HCT116 (cell line): ENCODE measurements at regions not wholly inside any gene's neighbourhood (a gene's known extent, or its start where the extent isn't known, plus 50 kb on each side); places are given as distances from the start of the nearest gene placed in this dataset.

ENCODE experiments used
- ATAC-seq: fragments of 200-7000 bp; cut with Tn5 transposase; 2 replicates; pipeline ENCODE4 v1.9.1; 2020; ENCODE audit warnings: mild to moderate bottlenecking, moderate library complexity
- BruUV-seq: library from RNA; stranded (reverse); fragments of 400-500 nt; replicated peaks from 2 replicates; lab custom pipeline; 2021; lab: Mats Ljungman, UMichigan
- CTCF ChIA-PET: fragments of 300-600 bp; sonication (Branson Sonifier 250); formaldehyde crosslinking; loops from one replicate; lab custom pipeline; 2021; ENCODE audit warnings: antibody characterized with exemption; lab: Charles Lee
- POLR2A ChIA-PET: fragments of 300-600, 350-600 bp; sonication (Branson Sonifier 250); formaldehyde crosslinking; loops from one replicate; lab custom pipeline; 2021; ENCODE audit warnings: antibody characterized with exemption; lab: Charles Lee
- RAD21 ChIA-PET, 2 experiments: fragments of 300-600 bp; sonication (Branson Sonifier 250); formaldehyde crosslinking; loops; one replicate each; lab custom pipeline; 2023; ENCODE audit warnings: low total read pairs in 2 of 2; ENCODE audit not compliant: uncharacterized antibody in 2 of 2, unreplicated experiment in 2 of 2, low non-redundant PET in 1 of 2; lab: Charles Lee
- DNase-seq: peaks from one replicate; pipeline ENCODE4 v3.0.0-alpha.2; 2010; ENCODE audit warnings: low read depth, low spot score
- H2AFZ ChIP-seq: fragments of 200-600 bp; shearing (Covaris generic), sonication (generic); 2 replicates; pipeline ENCODE4 v1.6.1; 2017; ENCODE audit warnings: low read depth, mixed run types, mixed read lengths, antibody characterized with exemption, low read length; ENCODE audit not compliant: poor library complexity, severe bottlenecking
- H3K27ac ChIP-seq: 2 replicates; pipeline ENCODE4 v1.5.1; 2012; ENCODE audit warnings: low read depth, low read length
- H3K27me3 ChIP-seq: fragments of 200-600 bp; sonication (generic); 2 replicates; pipeline ENCODE4 v1.6.1; 2016; ENCODE audit warnings: mixed run types, low read length, mixed read lengths; ENCODE audit not compliant: insufficient read depth
- H3K36me3 ChIP-seq, 2 experiments: fragments of 200-500 bp in 1 of 2; fragments of 200-600 bp in 1 of 2; sonication (Bioruptor generic) in 1 of 2; sonication (generic) in 1 of 2; 2 replicates each; pipeline versions ENCODE4 v1.5.1 to v1.6.1; 2014 to 2016; ENCODE audit warnings: low read length in 2 of 2, inconsistent platforms in 1 of 2, mixed read lengths in 1 of 2, mixed run types in 1 of 2; ENCODE audit not compliant: insufficient read depth in 2 of 2, control insufficient read depth in 1 of 2
- H3K4me1 ChIP-seq, 2 experiments: fragments of 200-600 bp in 1 of 2; sonication (generic) in 1 of 2; 2 replicates each; pipeline versions ENCODE4 v1.5.1 to v1.6.1; 2012 to 2017; ENCODE audit warnings: low read length in 2 of 2, inconsistent platforms in 1 of 2, mild to moderate bottlenecking in 1 of 2, mixed read lengths in 1 of 2, mixed run types in 1 of 2, moderate library complexity in 1 of 2; ENCODE audit not compliant: insufficient read depth in 2 of 2, control insufficient read depth in 1 of 2
- H3K4me2 ChIP-seq: fragments of 200-600 bp; sonication (generic); 2 replicates; pipeline ENCODE4 v1.6.1; 2017; ENCODE audit warnings: mixed run types, low read length, mixed read lengths
- H3K4me3 ChIP-seq, 2 experiments: fragments of 200-600 bp in 1 of 2; sonication (generic) in 1 of 2; replicated peaks in 1 of 2; 2 replicates each; pipeline ENCODE4 v1.5.1; 2011 to 2016; ENCODE audit warnings: low read length in 2 of 2, control low read depth in 1 of 2, low read depth in 1 of 2, mild to moderate bottlenecking in 1 of 2, mixed read lengths in 1 of 2, mixed run types in 1 of 2
- H3K79me2 ChIP-seq: fragments of 200-600 bp; sonication (generic); 2 replicates; pipeline ENCODE4 v1.6.1; 2017; ENCODE audit warnings: mild to moderate bottlenecking, mixed run types, low read length, moderate library complexity, mixed read lengths; ENCODE audit not compliant: insufficient read depth
- H3K9ac ChIP-seq: fragments of 200-600 bp; sonication (generic); 2 replicates; pipeline ENCODE4 v1.6.1; 2016; ENCODE audit warnings: low read length, mixed read lengths
- H3K9me2 ChIP-seq: fragments of 200-600 bp; sonication (generic), shearing (Covaris generic); 2 replicates; pipeline ENCODE4 v1.6.1; 2017; ENCODE audit warnings: mixed run types, mild to moderate bottlenecking, moderate library complexity; ENCODE audit not compliant: insufficient read depth
- H3K9me3 ChIP-seq, 2 experiments: fragments of 200-500 bp in 1 of 2; fragments of 200-600 bp in 1 of 2; sonication (Bioruptor generic) in 1 of 2; sonication (generic) in 1 of 2; 2 replicates each; pipeline ENCODE4 v1.6.1; 2014 to 2017; ENCODE audit warnings: low read length in 2 of 2, mixed read lengths in 2 of 2, inconsistent platforms in 1 of 2, low read depth in 1 of 2, mild to moderate bottlenecking in 1 of 2, mixed run types in 1 of 2, moderate library complexity in 1 of 2; ENCODE audit not compliant: control insufficient read depth in 1 of 2, insufficient read depth in 1 of 2
- H4K20me1 ChIP-seq: fragments of 200-600 bp; sonication (generic), shearing (Covaris generic); 2 replicates; pipeline ENCODE4 v1.6.1; 2017; ENCODE audit warnings: mixed run types, mild to moderate bottlenecking, moderate library complexity; ENCODE audit not compliant: insufficient read depth
- CTCF ChIP-seq, 3 experiments: fragments of 200-600 bp in 1 of 3; sonication (generic) in 1 of 3; IDR thresholded peaks in 2 of 3; conservative IDR thresholded peaks in 1 of 3; 2 replicates each; pipeline ENCODE4 v1.5.1; 2012 to 2017; ENCODE audit warnings: low read depth in 2 of 3, low read length in 2 of 3, antibody characterized with exemption in 1 of 3, borderline replicate concordance in 1 of 3, control low read depth in 1 of 3, mild to moderate bottlenecking in 1 of 3, mixed read lengths in 1 of 3, mixed run types in 1 of 3, moderate library complexity in 1 of 3; ENCODE audit not compliant: insufficient read depth in 1 of 3
- EGR1 ChIP-seq: IDR thresholded peaks from 2 replicates; pipeline ENCODE4 v1.6.1; 2012; ENCODE audit warnings: low read depth
- POLR2AphosphoS5 ChIP-seq: IDR thresholded peaks from 2 replicates; pipeline ENCODE4 v1.6.1; 2011; ENCODE audit warnings: mild to moderate bottlenecking, low read depth, low read length, moderate library complexity
- YY1 ChIP-seq: IDR thresholded peaks from 2 replicates; pipeline ENCODE4 v1.6.1; 2011; ENCODE audit warnings: low read length, low read depth, moderate library complexity, mild to moderate bottlenecking; ENCODE audit not compliant: insufficient replicate concordance; ENCODE audit errors: extremely low read depth
- ZNF274 ChIP-seq: fragments of 200-500 bp; sonication (Bioruptor generic); IDR thresholded peaks from 2 replicates; pipeline ENCODE4 v1.6.1; 2014; ENCODE audit warnings: mild to moderate bottlenecking, low read depth, low read length, inconsistent platforms
- intact Hi-C: fragments of 100-400 bp; cut with micrococcal nuclease; formaldehyde crosslinking; loops from 2 replicates; pipeline ENCODE4 v1.10.0; 2022
- TF ChIP-seq, protein P1 (sequence below): IDR thresholded peaks from 2 replicates; pipeline ENCODE4 v1.6.1; 2011; ENCODE audit warnings: mild to moderate bottlenecking, low read length, moderate library complexity; ENCODE audit not compliant: insufficient replicate concordance; ENCODE audit errors: extremely low read depth

- Histone ChIP-seq H3K4me2 (no peak overlapping the region), H3K9me2 (no peaks in the 10 kb centered on the region), H3K4me3 (no peak overlapping the region), H3K27ac (no peak overlapping the region), H3K9me3 (no peaks in the 10 kb centered on the region), H4K20me1 (no peaks in the 10 kb centered on the region), H3K27me3 (peaks cover 59% of the 10 kb centered on the region), H3K36me3 (no peaks in the 10 kb centered on the region), H3K9ac (no peak overlapping the region), H2AFZ (no peak overlapping the region), H3K79me2 (no peaks in the 10 kb centered on the region), H3K4me1 (no peaks in the 10 kb centered on the region)
- ChIA-PET CTCF (no interaction called here), RAD21 (no interaction called here), POLR2A (no interaction called here)
- BruUV-seq = no TSS peak
- TF ChIP-seq POLR2AphosphoS5 (no peak), YY1 (no peak), CTCF (IDR thresholded peaks at IDR 0.05 in 2 of 3, conservative IDR thresholded peaks at IDR 0.05 in 1 of 3; ENCODE audit: borderline replicate concordance in 1 of 3, insufficient read depth in 1 of 3, low read depth in 2 of 3, low read length in 2 of 3) (no peak), ZNF274 (no peak), EGR1 (no peak)
- TF ChIP-seq, protein P1, sequence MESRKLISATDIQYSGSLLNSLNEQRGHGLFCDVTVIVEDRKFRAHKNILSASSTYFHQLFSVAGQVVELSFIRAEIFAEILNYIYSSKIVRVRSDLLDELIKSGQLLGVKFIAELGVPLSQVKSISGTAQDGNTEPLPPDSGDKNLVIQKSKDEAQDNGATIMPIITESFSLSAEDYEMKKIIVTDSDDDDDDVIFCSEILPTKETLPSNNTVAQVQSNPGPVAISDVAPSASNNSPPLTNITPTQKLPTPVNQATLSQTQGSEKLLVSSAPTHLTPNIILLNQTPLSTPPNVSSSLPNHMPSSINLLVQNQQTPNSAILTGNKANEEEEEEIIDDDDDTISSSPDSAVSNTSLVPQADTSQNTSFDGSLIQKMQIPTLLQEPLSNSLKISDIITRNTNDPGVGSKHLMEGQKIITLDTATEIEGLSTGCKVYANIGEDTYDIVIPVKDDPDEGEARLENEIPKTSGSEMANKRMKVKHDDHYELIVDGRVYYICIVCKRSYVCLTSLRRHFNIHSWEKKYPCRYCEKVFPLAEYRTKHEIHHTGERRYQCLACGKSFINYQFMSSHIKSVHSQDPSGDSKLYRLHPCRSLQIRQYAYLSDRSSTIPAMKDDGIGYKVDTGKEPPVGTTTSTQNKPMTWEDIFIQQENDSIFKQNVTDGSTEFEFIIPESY = no peak
- no peak for DNase-seq
- intact Hi-C loops = no loop called here
- no peak for ATAC-seq
Measured at GRCh38 chr20:51160821-51161220, 137.9 kb upstream of the KCNG1 start.
